Adrenal gland (tissue), 5 donors: ENCODE measurements at regions not wholly inside any gene's neighbourhood (a gene's known extent, or its start where the extent isn't known, plus 50 kb on each side); places are given as distances from the start of the nearest gene placed in this dataset.

ENCODE experiments used
- POLR2A ChIP-seq, 2 donors: fragments of 450-650 bp; IDR thresholded peaks; one replicate each; pipeline ENCODE4 v1.6.1; 2017; ENCODE audit warnings: antibody characterized with exemption in 2 of 2, mild to moderate bottlenecking in 2 of 2, moderate library complexity in 1 of 2
- TF ChIP-seq, protein P1 (sequence below), 6 experiments: fragments of 450-650 bp in 4 of 6; fragments of 200-600 bp in 2 of 6; sonication (generic) in 1 of 6; IDR thresholded peaks; 1 replicate in 5 of 6; 2 replicates in 1 of 6; pipeline versions ENCODE4 v1.5.1 to v1.8.0; 2016 to 2021; ENCODE audit warnings: antibody characterized with exemption in 6 of 6, mild to moderate bottlenecking in 2 of 6, moderate library complexity in 1 of 6
- donor health status: DM: no; HTN: no; CAD: no.

DNA sequence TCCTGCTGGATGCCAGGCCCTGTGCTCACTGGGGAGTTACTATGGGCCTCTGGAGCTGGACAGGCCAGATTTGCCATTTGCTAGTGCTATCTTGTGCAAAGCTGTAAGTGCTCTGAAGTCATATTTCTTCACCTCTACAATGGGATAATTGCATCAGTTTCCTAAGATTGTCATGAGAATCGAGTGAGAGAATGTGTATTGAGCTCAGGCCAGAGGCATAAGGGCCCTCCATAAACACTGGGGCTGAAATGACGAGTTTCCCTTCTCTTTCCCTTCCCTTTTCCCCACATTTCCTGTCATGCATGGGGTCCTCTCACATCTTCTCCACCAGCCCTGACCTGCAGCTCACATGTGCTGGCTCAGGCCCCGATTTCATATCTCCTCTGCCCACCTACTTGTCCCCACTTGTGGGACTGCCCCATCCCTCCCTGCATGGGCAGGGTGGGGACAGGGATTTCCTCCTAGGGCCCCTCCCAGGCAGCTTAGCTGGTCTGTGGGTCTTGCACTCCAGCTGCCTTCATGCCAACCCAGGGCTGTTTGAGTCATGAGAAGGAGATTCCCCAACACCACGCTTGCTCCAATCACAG, 358.8 kb downstream of the MID1IP1 start:
- TF ChIP-seq, protein P1, sequence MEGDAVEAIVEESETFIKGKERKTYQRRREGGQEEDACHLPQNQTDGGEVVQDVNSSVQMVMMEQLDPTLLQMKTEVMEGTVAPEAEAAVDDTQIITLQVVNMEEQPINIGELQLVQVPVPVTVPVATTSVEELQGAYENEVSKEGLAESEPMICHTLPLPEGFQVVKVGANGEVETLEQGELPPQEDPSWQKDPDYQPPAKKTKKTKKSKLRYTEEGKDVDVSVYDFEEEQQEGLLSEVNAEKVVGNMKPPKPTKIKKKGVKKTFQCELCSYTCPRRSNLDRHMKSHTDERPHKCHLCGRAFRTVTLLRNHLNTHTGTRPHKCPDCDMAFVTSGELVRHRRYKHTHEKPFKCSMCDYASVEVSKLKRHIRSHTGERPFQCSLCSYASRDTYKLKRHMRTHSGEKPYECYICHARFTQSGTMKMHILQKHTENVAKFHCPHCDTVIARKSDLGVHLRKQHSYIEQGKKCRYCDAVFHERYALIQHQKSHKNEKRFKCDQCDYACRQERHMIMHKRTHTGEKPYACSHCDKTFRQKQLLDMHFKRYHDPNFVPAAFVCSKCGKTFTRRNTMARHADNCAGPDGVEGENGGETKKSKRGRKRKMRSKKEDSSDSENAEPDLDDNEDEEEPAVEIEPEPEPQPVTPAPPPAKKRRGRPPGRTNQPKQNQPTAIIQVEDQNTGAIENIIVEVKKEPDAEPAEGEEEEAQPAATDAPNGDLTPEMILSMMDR (IDR thresholded peaks at IDR 0.05) = no peak
- no peak for TF ChIP-seq POLR2A (IDR thresholded peaks at IDR 0.05)
